SK-N-SH treated with all-trans-retinoic acid at 6 μM for 48 hours (cell line): ENCODE measurements at regions not wholly inside any gene's neighbourhood (a gene's known extent, or its start where the extent isn't known, plus 50 kb on each side); places are given as distances from the start of the nearest gene placed in this dataset.

ENCODE experiments used
- ATAC-seq: fragments of 200-7000 bp; cut with Tn5 transposase; 3 replicates; pipeline ENCODE4 v1.9.1; 2020; ENCODE audit warnings: mild to moderate bottlenecking, moderate library complexity
- BACH2 ChIP-seq: fragments of 250-450 bp; sonication (Bioruptor Pico); IDR thresholded peaks from 2 replicates; pipeline ENCODE4 v1.9.0; 2021; ENCODE audit warnings: mild to moderate bottlenecking, borderline replicate concordance
- CREB5 ChIP-seq: fragments of 250-450 bp; sonication (Bioruptor Pico); IDR thresholded peaks from 2 replicates; pipeline ENCODE4 v1.5.1; 2020; ENCODE audit warnings: low read depth, mild to moderate bottlenecking, moderate library complexity
- CSDC2 ChIP-seq: fragments of 250-450 bp; sonication (Bioruptor Pico); IDR thresholded peaks from 2 replicates; pipeline ENCODE4 v1.5.0; 2020; ENCODE audit warnings: mild to moderate bottlenecking, moderate library complexity
- CSRNP3 ChIP-seq: fragments of 250-450 bp; sonication (Bioruptor Pico); IDR thresholded peaks from 2 replicates; pipeline ENCODE4 v1.5.1; 2021; ENCODE audit warnings: mild to moderate bottlenecking, moderate library complexity
- ISL1 ChIP-seq: fragments of 250-450 bp; sonication (Bioruptor Pico); IDR thresholded peaks from 2 replicates; pipeline ENCODE4 v2.1.2; 2022; ENCODE audit warnings: mild to moderate bottlenecking, moderate library complexity
- OSR1 ChIP-seq: fragments of 250-450 bp; sonication (Bioruptor Pico); IDR thresholded peaks from 2 replicates; pipeline ENCODE4 v1.8.0; 2022; ENCODE audit warnings: moderate library complexity, mild to moderate bottlenecking, inconsistent platforms
- PATZ1 ChIP-seq: fragments of 250-450 bp; sonication (Bioruptor Pico); IDR thresholded peaks from 2 replicates; pipeline ENCODE4 v1.8.0; 2020; ENCODE audit warnings: mild to moderate bottlenecking, moderate library complexity, borderline replicate concordance
- PPARA ChIP-seq: fragments of 250-450 bp; sonication (Bioruptor Pico); IDR thresholded peaks from 2 replicates; pipeline ENCODE4 v1.5.0; 2020; ENCODE audit warnings: mild to moderate bottlenecking, borderline replicate concordance
- RARB ChIP-seq: fragments of 250-450 bp; sonication (Bioruptor Pico); IDR thresholded peaks from 2 replicates; pipeline ENCODE4 v1.8.0; 2021; ENCODE audit warnings: mild to moderate bottlenecking, moderate library complexity
- TCF4 ChIP-seq: fragments of 250-450 bp; sonication (Bioruptor Pico); IDR thresholded peaks from 2 replicates; pipeline ENCODE4 v1.8.0; 2021; ENCODE audit warnings: mild to moderate bottlenecking, moderate library complexity, borderline replicate concordance
- TOX ChIP-seq: fragments of 250-450 bp; sonication (Bioruptor Pico); IDR thresholded peaks from 2 replicates; pipeline ENCODE4 v1.8.0; 2021; ENCODE audit warnings: mild to moderate bottlenecking, moderate library complexity, borderline replicate concordance
- TSHZ2 ChIP-seq: fragments of 250-450 bp; sonication (Bioruptor Pico); IDR thresholded peaks from 2 replicates; pipeline ENCODE4 v1.5.0; 2020; ENCODE audit warnings: mild to moderate bottlenecking, moderate library complexity
- ZC3H10 ChIP-seq: fragments of 250-450 bp; sonication (Bioruptor Pico); IDR thresholded peaks from 2 replicates; pipeline ENCODE4 v1.5.1; 2021; ENCODE audit warnings: mild to moderate bottlenecking, moderate library complexity
- ZFP3 ChIP-seq: fragments of 250-450 bp; sonication (Bioruptor Pico); IDR thresholded peaks from 2 replicates; pipeline ENCODE4 v1.5.0; 2020; ENCODE audit warnings: mild to moderate bottlenecking, moderate library complexity
- ZFP30 ChIP-seq: fragments of 450-650 bp; formaldehyde crosslinking; IDR thresholded peaks from 2 replicates; pipeline ENCODE4 v1.5.0; 2022; ENCODE audit warnings: mild to moderate bottlenecking, moderate library complexity
- ZNF70 ChIP-seq: fragments of 450-650 bp; formaldehyde crosslinking; IDR thresholded peaks from 2 replicates; pipeline ENCODE4 v1.5.0; 2020; ENCODE audit warnings: mild to moderate bottlenecking, moderate library complexity
- ZNF8 ChIP-seq: fragments of 450-650 bp; formaldehyde crosslinking; IDR thresholded peaks from 2 replicates; pipeline ENCODE4 v1.5.0; 2020; ENCODE audit warnings: mild to moderate bottlenecking, moderate library complexity
- TF ChIP-seq, protein P1 (sequence below): fragments of 250-450 bp; sonication (Bioruptor Pico); IDR thresholded peaks from 2 replicates; pipeline ENCODE4 v1.8.0; 2021; ENCODE audit warnings: low read depth, mild to moderate bottlenecking, moderate library complexity, borderline replicate concordance

DNA sequence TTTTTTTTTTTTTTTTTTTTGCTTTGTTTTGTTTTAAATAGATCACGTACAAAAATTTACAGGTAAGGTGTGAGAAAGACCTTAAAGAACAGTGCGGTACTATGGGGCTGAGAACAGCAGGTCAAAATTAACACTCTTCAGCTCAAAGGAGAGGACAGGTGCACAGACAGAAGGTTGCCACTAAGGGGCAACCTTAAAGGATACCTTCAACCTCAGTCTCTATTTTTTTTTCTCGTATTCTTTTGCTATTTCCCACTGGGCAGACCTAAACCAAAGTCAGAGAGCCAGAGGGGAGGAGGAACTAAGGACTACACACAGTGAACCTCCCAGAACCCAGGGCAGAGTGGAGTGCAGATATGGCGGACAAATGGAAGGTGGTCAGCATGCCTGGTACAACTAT, 1984.3 kb upstream of the IGFBP7 start:
- TF ChIP-seq CSRNP3 (CRISPR knock-in tag) (no peak), PPARA (CRISPR knock-in tag) (no peak), ZNF70 (CRISPR knock-in tag) (no peak), TCF4 (CRISPR knock-in tag) (no peak), CSDC2 (CRISPR knock-in tag) (no peak), ZNF8 (no peak), ZC3H10 (CRISPR knock-in tag) (no peak), RARB (CRISPR knock-in tag) (no peak), ZFP30 (no peak), CREB5 (CRISPR knock-in tag) (no peak), BACH2 (CRISPR knock-in tag) (no peak), ISL1 (no peak)
- TF ChIP-seq, protein P1, sequence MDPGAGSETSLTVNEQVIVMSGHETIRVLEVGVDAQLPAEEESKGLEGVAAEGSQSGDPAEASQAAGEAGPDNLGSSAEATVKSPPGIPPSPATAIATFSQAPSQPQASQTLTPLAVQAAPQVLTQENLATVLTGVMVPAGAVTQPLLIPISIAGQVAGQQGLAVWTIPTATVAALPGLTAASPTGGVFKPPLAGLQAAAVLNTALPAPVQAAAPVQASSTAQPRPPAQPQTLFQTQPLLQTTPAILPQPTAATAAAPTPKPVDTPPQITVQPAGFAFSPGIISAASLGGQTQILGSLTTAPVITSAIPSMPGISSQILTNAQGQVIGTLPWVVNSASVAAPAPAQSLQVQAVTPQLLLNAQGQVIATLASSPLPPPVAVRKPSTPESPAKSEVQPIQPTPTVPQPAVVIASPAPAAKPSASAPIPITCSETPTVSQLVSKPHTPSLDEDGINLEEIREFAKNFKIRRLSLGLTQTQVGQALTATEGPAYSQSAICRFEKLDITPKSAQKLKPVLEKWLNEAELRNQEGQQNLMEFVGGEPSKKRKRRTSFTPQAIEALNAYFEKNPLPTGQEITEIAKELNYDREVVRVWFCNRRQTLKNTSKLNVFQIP (CRISPR knock-in tag) = no peak
- TF ChIP-seq, all 23 proteins: peak for 0
- no peak for ATAC-seq

- TF ChIP-seq ZFP3 (CRISPR knock-in tag) = no peak
- no peak for TF ChIP-seq TSHZ2 (CRISPR knock-in tag)
- no peak for TF ChIP-seq OSR1 (CRISPR knock-in tag)
- no peak for TF ChIP-seq TOX (CRISPR knock-in tag)
- no peak for ATAC-seq
Measured at GRCh38 chr4:59102311-59102710, 1992.1 kb upstream of the IGFBP7 start.

DNA sequence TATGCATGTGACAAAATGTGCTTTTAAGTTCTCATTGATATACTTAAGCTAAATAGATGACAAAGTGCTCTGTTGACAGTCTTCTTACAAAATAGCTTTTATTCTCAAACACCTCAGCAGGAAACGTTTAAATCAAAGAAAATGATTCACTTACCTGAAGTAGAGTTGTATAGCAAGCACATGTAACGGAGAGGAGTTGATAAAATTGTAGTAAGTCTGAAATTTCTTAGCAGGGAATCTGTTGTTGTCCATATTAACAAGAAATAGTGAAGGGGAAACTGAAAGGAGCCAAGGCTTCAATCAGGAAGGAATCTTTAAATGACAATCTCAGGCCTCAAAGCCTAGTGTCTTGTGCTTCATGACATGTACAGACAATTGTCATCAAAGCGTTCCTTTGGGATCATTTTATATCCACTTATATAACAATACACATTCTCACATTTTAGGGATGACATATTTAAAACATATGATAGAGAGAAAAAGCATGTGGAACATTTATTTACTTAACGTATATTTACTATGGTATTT, 2010.2 kb upstream of the IGFBP7 start:
- ATAC-seq = no peak
- TF ChIP-seq, protein P1 (CRISPR knock-in tag) = no peak
- TF ChIP-seq PATZ1 (CRISPR knock-in tag) = no peak
- no peak for TF ChIP-seq BACH2 (CRISPR knock-in tag)
